ENCODE measurements at regions not wholly inside any gene's neighbourhood (a gene's known extent, or its start where the extent isn't known, plus 50 kb on each side); places are given as distances from the start of the nearest gene placed in this dataset.

- no peak for TF ChIP-seq ATF3 (IDR thresholded peaks at IDR 0.05)
These were observed 52.0 kb upstream of the PRSS1 start (continued) for GRCh38 chr7:142697270-142697669.

- Histone ChIP-seq H2AFZ (ENCODE audit: low read depth, low read length, poor library complexity, severe bottlenecking) (no peak overlapping the region), H3K9me3 (ENCODE audit: control insufficient read depth in 1 of 2, insufficient read depth in 1 of 2, low read depth in 1 of 2, low read length in 2 of 2) (no peaks in the 10 kb centered on the region), H3K27ac (ENCODE audit: low read depth, low read length) (no peak overlapping the region), H3K36me3 (ENCODE audit: control insufficient read depth in 1 of 2, insufficient read depth in 2 of 2, low read length in 2 of 2) (no peaks in the 10 kb centered on the region), H4K20me1 (ENCODE audit: insufficient read depth) (no peaks in the 10 kb centered on the region), H3K9ac (ENCODE audit: low read length) (no peak overlapping the region), H3K9me2 (ENCODE audit: insufficient read depth) (no peaks in the 10 kb centered on the region; the same call in 1 of the 2 replicates), H3K4me2 (ENCODE audit: low read length) (no peak overlapping the region), H3K4me1 (ENCODE audit: control insufficient read depth in 1 of 2, insufficient read depth in 2 of 2, low read length in 2 of 2) (no peaks in the 10 kb centered on the region), H3K79me2 (ENCODE audit: insufficient read depth, low read length) (no peaks in the 10 kb centered on the region), H3K4me3 (replicated peaks in 1 of 2; ENCODE audit: low read depth in 1 of 2, low read length in 2 of 2) (no peak overlapping the region), H3K27me3 (ENCODE audit: insufficient read depth, low read length) (0 out of 2 replicates have a peak, but pooled peaks cover 4% of the 10 kb centered on the region)
- POLR2A ChIA-PET: no interaction called here
- DNase-seq (ENCODE audit: low read depth, low spot score) (no peak), ATAC-seq (no peak)
- RAD21 ChIA-PET (ENCODE audit: low non-redundant PET in 1 of 2, low total read pairs in 2 of 2, uncharacterized antibody in 2 of 2, unreplicated experiment in 2 of 2): no interaction called here
- intact Hi-C loops (cut with micrococcal nuclease): no loop called here
- TF ChIP-seq EZH2 (IDR thresholded peaks at IDR 0.05): no peak
- TF ChIP-seq ELF1 (IDR thresholded peaks at IDR 0.05; ENCODE audit: borderline replicate concordance, low read depth): no peak
- no peak for TF ChIP-seq SRF (IDR thresholded peaks at IDR 0.05; ENCODE audit: low read depth)
- TF ChIP-seq POLR2A (IDR thresholded peaks at IDR 0.05; ENCODE audit: borderline replicate concordance, extremely low read depth, insufficient read depth, insufficient read length): no peak
- no peak for TF ChIP-seq ATF3 (IDR thresholded peaks at IDR 0.05)
- TF ChIP-seq YY1 (IDR thresholded peaks at IDR 0.05; ENCODE audit: extremely low read depth, insufficient replicate concordance, low read depth, low read length): no peak
- no peak for TF ChIP-seq CEBPB (IDR thresholded peaks at IDR 0.05; ENCODE audit: low read depth)
- TF ChIP-seq SIN3A (IDR thresholded peaks at IDR 0.05; ENCODE audit: low read depth): no peak
- no TSS peak for BruUV-seq (replicated peaks)
- CTCF ChIA-PET: no interaction called here
These were observed 52.7 kb upstream of the PRSS1 start for GRCh38 chr7:142696456-142697179.

Measured in HCT116 (cell line).